GM12878 (cell line): ENCODE measurements at regions not wholly inside any gene's neighbourhood (a gene's known extent, or its start where the extent isn't known, plus 50 kb on each side); places are given as distances from the start of the nearest gene placed in this dataset.

Source experiments
- ATAC-seq: fragments of 200-7000 bp; cut with Tn5 transposase; 3 replicates; pipeline ENCODE4 v1.9.1; 2020; ENCODE audit warnings: mild to moderate bottlenecking, moderate library complexity
- BruUV-seq: library from RNA; stranded (reverse); fragments of 400-500 nt; replicated peaks from 2 replicates; lab custom pipeline; 2021; lab: Mats Ljungman, UMichigan
- CTCF ChIA-PET: fragments of 300-600 bp; sonication (Branson Sonifier 250); formaldehyde crosslinking; extraction: SDS; loops from one replicate; lab custom pipeline; 2021; ENCODE audit warnings: inconsistent platforms; lab: Yijun Ruan, JAX
- POLR2A ChIA-PET: fragments of 350-600 bp; formaldehyde crosslinking; extraction: SDS; loops from one replicate; lab custom pipeline; 2021; ENCODE audit warnings: inconsistent platforms; lab: Charles Lee
- RAD21 ChIA-PET: fragments of 300-600 bp; sonication (Branson Sonifier 250); formaldehyde crosslinking; loops from one replicate; lab custom pipeline; 2023; ENCODE audit warnings: antibody characterized with exemption; ENCODE audit not compliant: unreplicated experiment; lab: Charles Lee
- SMC1A ChIA-PET: fragments of 300-600 bp; sonication (Branson Sonifier 250); formaldehyde crosslinking; loops from one replicate; lab custom pipeline; 2023; ENCODE audit not compliant: unreplicated experiment, uncharacterized antibody; lab: Charles Lee
- DNase-seq: peaks from one replicate; pipeline ENCODE4 v3.0.0-alpha.2; 2011; ENCODE audit warnings: low read depth, low spot score
- FAIRE-seq: peaks from 3 replicates; lab custom pipeline; 2011; peaks lifted over from hg19 to GRCh38; lab: Jason Lieb, UNC
- H2AFZ ChIP-seq: 2 replicates; pipeline ENCODE4 v1.6.0; 2011; ENCODE audit warnings: low read depth, low read length, control low read depth; ENCODE audit not compliant: control insufficient read depth
- H3K27ac ChIP-seq: 2 replicates; pipeline ENCODE4 v1.5.1; 2011; ENCODE audit warnings: control low read depth; ENCODE audit not compliant: control insufficient read depth, insufficient read depth
- H3K27me3 ChIP-seq, 2 experiments: replicated peaks in 1 of 2; 2 replicates each; pipeline versions ENCODE4 v1.6.0 to v1.6.1; 2011; ENCODE audit warnings: low read length in 1 of 2; ENCODE audit not compliant: control insufficient read depth in 2 of 2, insufficient read depth in 2 of 2
- H3K36me3 ChIP-seq, 2 experiments: 2 replicates each; pipeline ENCODE4 v1.5.1; 2011; ENCODE audit warnings: low read length in 1 of 2; ENCODE audit not compliant: control insufficient read depth in 2 of 2, insufficient read depth in 2 of 2
- H3K4me1 ChIP-seq: 2 replicates; pipeline ENCODE4 v1.6.1; 2011; ENCODE audit warnings: mild to moderate bottlenecking, low read length, moderate library complexity, mixed read lengths; ENCODE audit not compliant: control insufficient read depth, insufficient read depth
- H3K4me2 ChIP-seq: 2 replicates; pipeline ENCODE4 v1.6.0; 2011; ENCODE audit warnings: control low read depth; ENCODE audit not compliant: control insufficient read depth, insufficient read depth
- H3K4me3 ChIP-seq: fragments of 200-600 bp; sonication (generic); 2 replicates; pipeline ENCODE4 v1.5.1; 2016
- H3K79me2 ChIP-seq: 2 replicates; pipeline ENCODE4 v1.6.0; 2011; ENCODE audit warnings: low read length; ENCODE audit not compliant: control insufficient read depth, insufficient read depth
- H3K9ac ChIP-seq: 2 replicates; pipeline ENCODE4 v1.8.0; 2011; ENCODE audit warnings: low read length, control low read depth, mixed read lengths; ENCODE audit not compliant: control insufficient read depth, insufficient read depth
- H3K9me3 ChIP-seq: replicated peaks from 3 replicates; pipeline ENCODE4 v1.5.1; 2011; ENCODE audit warnings: mild to moderate bottlenecking, low read length; ENCODE audit not compliant: control insufficient read depth, insufficient read depth
- H4K20me1 ChIP-seq: 2 replicates; pipeline ENCODE4 v1.6.0; 2011; ENCODE audit not compliant: control insufficient read depth, insufficient read depth
- BMI1 ChIP-seq: fragments of 450-650 bp; IDR thresholded peaks from 2 replicates; pipeline ENCODE4 v1.6.1; 2016; ENCODE audit warnings: mild to moderate bottlenecking, moderate library complexity, borderline replicate concordance
- EGR1 ChIP-seq, 2 experiments: IDR thresholded peaks; 1 replicate in 1 of 2; 2 replicates in 1 of 2; pipeline ENCODE4 v1.6.1; 2011 to 2012; ENCODE audit warnings: low read depth in 2 of 2, low read length in 2 of 2, borderline replicate concordance in 1 of 2, mild to moderate bottlenecking in 1 of 2, moderate library complexity in 1 of 2
- EP300 ChIP-seq, 2 experiments: fragments of 150-350 bp in 1 of 2; IDR thresholded peaks; 2 replicates each; pipeline ENCODE4 v1.6.1; 2011 to 2012; ENCODE audit warnings: low read depth in 2 of 2, low read length in 2 of 2, borderline replicate concordance in 1 of 2, improper control_type of control experiment in 1 of 2, inconsistent platforms in 1 of 2; ENCODE audit not compliant: control insufficient read depth in 1 of 2
- NR2C2 ChIP-seq: IDR thresholded peaks from 2 replicates; pipeline ENCODE4 v1.6.1; 2011; ENCODE audit warnings: borderline replicate concordance, low read depth; ENCODE audit not compliant: control insufficient read depth, insufficient read length
- NR2F1 ChIP-seq: fragments of 450-650 bp; conservative IDR thresholded peaks from 2 replicates; pipeline ENCODE4 v1.6.1; 2017; ENCODE audit warnings: mild to moderate bottlenecking
- RAD21 ChIP-seq: IDR thresholded peaks from 2 replicates; pipeline ENCODE4 v1.6.1; 2011; ENCODE audit warnings: mild to moderate bottlenecking, low read depth, low read length, moderate library complexity; ENCODE audit not compliant: insufficient read depth
- SUZ12 ChIP-seq: fragments of 200-600 bp; sonication (generic); IDR thresholded peaks from one replicate; pipeline ENCODE4 v1.6.1; 2018; ENCODE audit warnings: antibody characterized with exemption, mild to moderate bottlenecking; ENCODE audit not compliant: unreplicated experiment
- WGBS: methylation state at CpG from one replicate; pipeline ENCODE4 v1.1.6; 2016; ENCODE audit warnings: low lambda C conversion rate; ENCODE audit not compliant: insufficient replicate concordance, insufficient coverage; ENCODE audit errors: missing lambda C conversion rate; 5-methylcytosine and 5-hydroxymethylcytosine counted together
- in situ Hi-C: fragments of 300-500 bp; cut with MboI; formaldehyde crosslinking; loops from 9 replicates; pipeline ENCODE4 v1.14.3; 2018; ENCODE audit warnings: mixed read lengths
- intact Hi-C: fragments of 100-400 bp; cut with micrococcal nuclease; formaldehyde crosslinking; loops from one replicate; pipeline ENCODE4 v1.14.2; 2022; ENCODE audit not compliant: unreplicated experiment
- TF ChIP-seq, protein P1 (sequence below): fragments of 450-650 bp; IDR thresholded peaks from 2 replicates; pipeline ENCODE4 v1.6.1; 2014; ENCODE audit warnings: mild to moderate bottlenecking

DNA sequence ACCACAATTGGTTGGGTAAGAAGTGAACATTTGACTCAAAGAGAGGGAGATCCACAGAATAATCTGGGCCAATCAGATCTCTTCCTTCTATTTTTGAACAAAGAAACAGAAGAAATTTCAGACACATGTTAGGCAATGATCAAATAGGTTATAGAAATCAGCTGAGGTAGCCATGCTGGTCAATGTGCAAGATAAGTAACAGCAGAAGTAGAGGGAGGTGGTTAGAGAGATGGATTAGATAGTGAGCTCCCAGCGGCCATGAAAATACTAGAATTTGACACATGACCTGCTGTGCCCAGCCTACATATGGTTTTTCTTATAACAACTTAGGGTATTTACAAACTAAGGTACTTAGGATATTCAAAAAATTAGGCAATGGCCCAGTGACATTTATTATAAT is 230.9 kb upstream of the ARID2 start:
- ChIA-PET SMC1A (no interaction called here), RAD21 (no interaction called here), CTCF (no interaction called here), POLR2A (no interaction called here)
- H3K27ac ChIP-seq, result no peak overlapping the region
- no peak for TF ChIP-seq RAD21
- TF ChIP-seq, protein P1, sequence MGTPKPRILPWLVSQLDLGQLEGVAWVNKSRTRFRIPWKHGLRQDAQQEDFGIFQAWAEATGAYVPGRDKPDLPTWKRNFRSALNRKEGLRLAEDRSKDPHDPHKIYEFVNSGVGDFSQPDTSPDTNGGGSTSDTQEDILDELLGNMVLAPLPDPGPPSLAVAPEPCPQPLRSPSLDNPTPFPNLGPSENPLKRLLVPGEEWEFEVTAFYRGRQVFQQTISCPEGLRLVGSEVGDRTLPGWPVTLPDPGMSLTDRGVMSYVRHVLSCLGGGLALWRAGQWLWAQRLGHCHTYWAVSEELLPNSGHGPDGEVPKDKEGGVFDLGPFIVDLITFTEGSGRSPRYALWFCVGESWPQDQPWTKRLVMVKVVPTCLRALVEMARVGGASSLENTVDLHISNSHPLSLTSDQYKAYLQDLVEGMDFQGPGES, result no peak
- no peak for TF ChIP-seq SUZ12
- no peak for TF ChIP-seq EP300 (IDR thresholded peaks at IDR 0.05; ENCODE audit: borderline replicate concordance in 1 of 2, control insufficient read depth in 1 of 2, low read depth in 2 of 2, low read length in 2 of 2)
- TF ChIP-seq BMI1, result no peak
- TF ChIP-seq EGR1 (IDR thresholded peaks at IDR 0.05; ENCODE audit: borderline replicate concordance in 1 of 2, low read depth in 2 of 2, low read length in 2 of 2), result no peak
- TF ChIP-seq NR2F1, result no peak
- no peak for TF ChIP-seq NR2C2
- in situ Hi-C loops (no loop called here), intact Hi-C loops (no loop called here)
- no peaks in the 10 kb centered on the region for H4K20me1 ChIP-seq
- DNase-seq (no peak), FAIRE-seq (no peak), ATAC-seq (no peak)
- no peaks in the 10 kb centered on the region for H3K4me1 ChIP-seq
- H3K36me3 ChIP-seq, result no peaks in the 10 kb centered on the region
- no peak overlapping the region for H3K4me3 ChIP-seq
- H2AFZ ChIP-seq, result no peak overlapping the region
- BruUV-seq, result no TSS peak
- H3K27me3 ChIP-seq, result no peaks in the 10 kb centered on the region
- H3K4me2 ChIP-seq, result no peak overlapping the region
- H3K9ac ChIP-seq, result no peak overlapping the region
- H3K79me2 ChIP-seq, result no peaks in the 10 kb centered on the region
- H3K9me3 ChIP-seq, result no peaks in the 10 kb centered on the region
- WGBS, result 50% methylated on average over 1 of the region's 1 CpG
